Mesodermal cell (in vitro differentiated cells): ENCODE measurements at regions not wholly inside any gene's neighbourhood (a gene's known extent, or its start where the extent isn't known, plus 50 kb on each side); places are given as distances from the start of the nearest gene placed in this dataset.

ENCODE experiments used
- H3K27ac ChIP-seq: 2 replicates; pipeline ENCODE4 v1.7.0; 2013; ENCODE audit warnings: mild to moderate bottlenecking, low read depth, low read length, moderate library complexity; ENCODE audit not compliant: severe bottlenecking
- H3K36me3 ChIP-seq: 2 replicates; pipeline ENCODE4 v1.7.1; 2013; ENCODE audit warnings: mild to moderate bottlenecking, low read length, moderate library complexity; ENCODE audit not compliant: control insufficient read depth, insufficient read depth
- H3K4me1 ChIP-seq: one replicate; pipeline ENCODE4 v1.7.1; 2013; ENCODE audit warnings: mild to moderate bottlenecking, low read length; ENCODE audit not compliant: insufficient read depth, control insufficient read depth, poor library complexity, severe bottlenecking
- H3K4me3 ChIP-seq: 2 replicates; pipeline ENCODE4 v1.7.0; 2013; ENCODE audit warnings: low read length, control low read depth, mild to moderate bottlenecking; ENCODE audit not compliant: insufficient read depth, poor library complexity, severe bottlenecking; ENCODE audit errors: extremely low read depth
- H3K9me3 ChIP-seq: 2 replicates; pipeline ENCODE4 v1.7.1; 2013; ENCODE audit warnings: mild to moderate bottlenecking, low read length, moderate library complexity; ENCODE audit not compliant: control insufficient read depth
- WGBS, 2 experiments: methylation state at CpG; one replicate each; pipeline ENCODE4 v1.1.5; 2013; ENCODE audit warnings: missing lambda C conversion rate in 2 of 2; ENCODE audit not compliant: insufficient coverage in 2 of 2; 5-methylcytosine and 5-hydroxymethylcytosine counted together

DNA sequence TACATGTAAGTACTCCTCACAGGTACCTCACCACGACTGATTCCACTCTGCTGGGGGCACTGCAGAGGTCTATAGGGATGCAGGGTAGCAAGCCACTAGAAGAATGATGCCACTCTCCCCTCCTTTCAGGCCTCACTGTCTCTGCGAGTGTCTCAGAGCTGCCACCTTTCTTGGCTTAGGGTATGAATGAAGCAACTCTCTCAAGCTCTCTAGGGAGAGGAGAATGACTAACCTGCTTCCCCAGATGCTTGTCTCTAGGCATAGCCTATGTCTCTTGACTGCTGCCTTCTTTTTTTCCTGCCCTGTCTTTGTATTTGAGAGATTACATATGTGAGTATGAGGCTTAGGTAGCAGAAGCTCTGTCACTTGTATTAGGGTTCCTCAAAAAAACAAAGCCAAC is 566.5 kb upstream of the ATP2B1 start:
- H3K4me1 ChIP-seq: no peaks in the 10 kb centered on the region
- H3K4me3 ChIP-seq: no peak overlapping the region
- no peak overlapping the region for H3K27ac ChIP-seq
- H3K36me3 ChIP-seq: no peaks in the 10 kb centered on the region
- WGBS, 2 experiments: 64% methylated on average over 1 of the region's 2 CpGs; no CpG with 5 or more reads in 1 of the 2 experiments
- H3K9me3 ChIP-seq: no peaks in the 10 kb centered on the region

DNA sequence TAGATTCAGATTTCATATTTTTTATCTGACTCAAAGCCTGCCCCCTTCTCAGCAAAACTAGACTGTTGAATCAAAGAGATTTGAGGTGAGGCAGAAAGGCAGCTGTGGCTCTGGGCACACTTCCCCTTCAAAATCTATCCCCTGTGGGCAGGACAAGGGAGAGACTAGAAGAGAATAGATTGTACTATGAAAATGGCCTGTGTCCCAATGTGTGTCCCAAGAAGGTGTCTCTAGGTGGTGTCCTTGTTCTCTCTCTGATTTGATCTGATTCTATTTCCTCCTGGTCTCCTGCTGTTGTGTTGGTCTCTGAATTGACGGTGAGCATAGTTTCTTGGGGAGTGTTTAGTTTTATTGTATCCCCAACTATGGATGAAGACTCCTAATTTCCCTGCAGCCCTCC is 565.8 kb upstream of the ATP2B1 start:
- no CpG with 5 or more reads among the region's 1 CpG for WGBS, 2 experiments
- no peaks in the 10 kb centered on the region for H3K4me1 ChIP-seq
- no peaks in the 10 kb centered on the region for H3K9me3 ChIP-seq
- H3K27ac ChIP-seq: no peak overlapping the region
- H3K4me3 ChIP-seq: no peak overlapping the region
- no peaks in the 10 kb centered on the region for H3K36me3 ChIP-seq

DNA sequence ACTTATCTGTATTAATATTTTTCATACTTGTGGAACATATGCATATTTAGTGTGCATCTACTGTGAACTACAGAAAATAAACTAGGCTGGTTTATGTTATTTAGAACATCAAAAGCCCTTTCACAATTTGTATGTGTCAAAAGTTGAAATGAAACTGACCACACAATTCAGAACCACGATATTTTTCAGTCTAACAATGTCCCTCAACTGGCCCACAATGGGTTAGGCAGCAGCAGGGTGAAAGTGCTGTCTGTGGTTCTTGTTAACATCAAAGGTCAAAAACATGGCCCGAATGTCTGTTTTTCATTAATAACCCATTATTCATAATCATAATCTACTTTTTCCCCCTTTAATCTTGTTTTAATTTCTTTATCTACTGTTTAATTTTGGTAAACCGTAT is 559.9 kb upstream of the ATP2B1 start:
- H3K36me3 ChIP-seq: no peaks in the 10 kb centered on the region
- no peak overlapping the region for H3K4me3 ChIP-seq
- no peak overlapping the region for H3K27ac ChIP-seq
- no peaks in the 10 kb centered on the region for H3K9me3 ChIP-seq
- H3K4me1 ChIP-seq: no peaks in the 10 kb centered on the region
- 100% methylated on average over 1 of the region's 3 CpGs; no CpG with 5 or more reads in 1 of the 2 experiments for WGBS, 2 experiments

DNA sequence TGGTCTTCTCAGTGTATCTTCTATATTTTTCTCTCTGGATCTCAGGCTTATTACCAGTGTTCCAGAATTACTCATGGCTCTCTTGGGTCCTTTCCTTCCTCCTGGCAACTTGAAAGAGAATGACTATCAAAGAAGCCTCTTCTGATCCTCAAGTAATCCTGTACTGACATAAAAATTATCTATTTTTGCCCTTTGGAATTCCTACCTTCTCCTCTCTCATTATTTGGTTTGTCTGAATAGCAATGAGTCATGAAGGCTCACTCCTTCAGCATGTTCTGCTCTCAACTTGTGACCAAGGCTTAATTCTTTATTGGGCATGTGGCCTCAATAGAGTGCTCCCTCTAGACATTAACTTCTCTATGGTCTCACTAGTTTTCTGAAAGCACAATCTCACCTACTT is 553.6 kb upstream of the ATP2B1 start:
- H3K9me3 ChIP-seq: no peaks in the 10 kb centered on the region
- H3K36me3 ChIP-seq: no peaks in the 10 kb centered on the region
- no peak overlapping the region for H3K4me3 ChIP-seq
- H3K4me1 ChIP-seq: peaks cover 3% of the 10 kb centered on the region
- H3K27ac ChIP-seq: no peak overlapping the region

DNA sequence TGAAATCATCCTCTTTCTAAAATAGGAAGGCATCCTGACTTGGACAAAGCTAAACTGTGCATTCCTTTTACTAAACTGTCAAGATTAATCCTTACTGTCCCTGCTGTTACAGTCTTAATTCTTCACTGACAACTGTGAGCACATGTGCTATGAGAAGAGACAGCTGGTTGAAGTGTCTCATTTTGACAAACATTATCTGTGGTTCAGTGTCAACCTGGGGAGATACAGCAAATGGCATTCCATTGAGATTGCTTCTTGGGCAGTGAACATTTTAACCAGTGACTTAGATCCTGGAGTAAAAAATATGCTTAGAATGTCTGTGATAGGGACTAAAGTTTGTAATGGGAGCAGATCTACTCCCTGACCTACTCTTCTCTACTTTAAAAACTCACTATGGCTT is 552.6 kb upstream of the ATP2B1 start:
- H3K4me3 ChIP-seq: no peak overlapping the region
- H3K27ac ChIP-seq: peak overlapping the region; percentile 20
- peaks cover 3% of the 10 kb centered on the region for H3K4me1 ChIP-seq
- H3K9me3 ChIP-seq: no peaks in the 10 kb centered on the region
- no peaks in the 10 kb centered on the region for H3K36me3 ChIP-seq

DNA sequence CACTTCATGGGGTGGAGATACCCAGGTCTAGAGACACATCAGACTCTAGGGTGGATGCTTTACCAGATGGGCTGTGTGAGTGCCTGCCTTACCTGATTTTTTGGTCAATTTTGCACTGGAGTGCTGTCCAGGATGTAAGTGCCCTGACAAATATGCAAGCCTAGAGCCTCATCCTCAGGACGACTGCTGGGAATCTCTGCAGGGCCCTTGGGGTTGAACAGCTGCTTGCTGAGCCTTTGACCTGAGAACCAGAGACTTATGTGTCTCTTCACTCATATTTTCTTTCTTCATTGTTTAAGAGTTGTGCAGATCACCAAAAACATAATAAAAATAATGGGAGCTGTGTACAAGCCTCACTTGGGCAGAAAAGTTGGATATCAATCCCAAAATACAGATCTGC is 551.5 kb upstream of the ATP2B1 start:
- no peaks in the 10 kb centered on the region for H3K9me3 ChIP-seq
- no peaks in the 10 kb centered on the region for H3K36me3 ChIP-seq
- peaks cover 3% of the 10 kb centered on the region for H3K4me1 ChIP-seq
- H3K27ac ChIP-seq: no peak overlapping the region
- WGBS, 2 experiments: 33 to 80% methylated on average over 1 of the region's 1 CpG
- H3K4me3 ChIP-seq: no peak overlapping the region

DNA sequence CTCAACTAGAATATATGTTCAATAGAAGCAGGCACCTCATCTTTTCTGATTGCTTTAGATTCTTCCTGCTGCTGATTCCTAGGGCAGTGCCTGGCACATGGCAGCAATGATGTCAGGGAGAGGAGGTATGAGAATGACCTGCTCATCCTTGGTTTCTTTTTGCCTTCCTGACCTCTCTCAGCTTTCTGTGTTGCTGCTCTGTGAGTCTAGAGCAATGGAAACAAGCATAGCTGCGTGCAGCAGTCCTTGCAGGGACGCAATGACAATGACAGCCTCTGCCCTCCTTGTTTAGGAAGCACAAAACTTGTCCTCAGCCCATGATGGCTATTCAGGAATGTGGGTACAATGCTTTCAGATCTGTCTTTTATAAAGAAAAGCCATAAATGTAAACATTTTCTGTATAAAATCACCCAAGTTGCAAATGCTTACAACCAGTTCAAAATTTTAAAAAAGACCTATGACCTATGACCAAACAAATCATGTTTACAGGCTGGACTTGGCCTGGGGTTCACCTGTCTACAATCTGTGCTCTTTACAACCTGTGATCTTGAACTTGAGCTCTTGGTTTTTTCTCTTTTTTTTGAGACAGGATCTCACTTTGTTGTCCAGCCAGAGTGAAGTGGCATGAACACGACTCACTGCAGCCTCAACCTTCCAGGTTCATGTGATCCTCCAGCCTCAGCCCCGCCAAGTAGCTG is 549.4 kb upstream of the ATP2B1 start:
- H3K4me1 ChIP-seq: peaks cover 3% of the 10 kb centered on the region
- no peaks in the 10 kb centered on the region for H3K36me3 ChIP-seq
- H3K4me3 ChIP-seq: no peak overlapping the region
- WGBS, 2 experiments: 90 to 100% methylated on average over 2 to 4 of the region's 4 CpGs
- no peak overlapping the region for H3K27ac ChIP-seq
- no peaks in the 10 kb centered on the region for H3K9me3 ChIP-seq

DNA sequence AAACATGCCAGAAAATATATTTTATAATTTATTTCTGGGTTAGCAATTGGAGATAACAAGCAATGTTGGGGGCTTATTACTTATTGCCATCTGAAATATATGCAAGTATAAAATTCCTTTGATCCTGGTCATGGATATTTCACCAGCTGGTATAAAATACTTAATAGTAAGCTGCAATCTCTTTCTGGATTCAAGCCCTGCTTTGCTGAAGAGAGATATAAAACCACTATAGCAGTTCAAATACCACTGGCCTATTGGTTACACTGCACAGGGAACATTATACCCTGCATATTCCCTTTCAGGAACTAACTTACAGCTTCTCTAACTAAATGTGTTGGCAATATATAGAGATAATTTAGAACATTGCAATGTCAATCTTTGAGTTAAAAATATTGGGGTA is 546.2 kb upstream of the ATP2B1 start:
- Histone ChIP-seq H3K9me3 (no peaks in the 10 kb centered on the region), H3K36me3 (no peaks in the 10 kb centered on the region), H3K27ac (no peak overlapping the region), H3K4me3 (no peak overlapping the region), H3K4me1 (no peaks in the 10 kb centered on the region)

DNA sequence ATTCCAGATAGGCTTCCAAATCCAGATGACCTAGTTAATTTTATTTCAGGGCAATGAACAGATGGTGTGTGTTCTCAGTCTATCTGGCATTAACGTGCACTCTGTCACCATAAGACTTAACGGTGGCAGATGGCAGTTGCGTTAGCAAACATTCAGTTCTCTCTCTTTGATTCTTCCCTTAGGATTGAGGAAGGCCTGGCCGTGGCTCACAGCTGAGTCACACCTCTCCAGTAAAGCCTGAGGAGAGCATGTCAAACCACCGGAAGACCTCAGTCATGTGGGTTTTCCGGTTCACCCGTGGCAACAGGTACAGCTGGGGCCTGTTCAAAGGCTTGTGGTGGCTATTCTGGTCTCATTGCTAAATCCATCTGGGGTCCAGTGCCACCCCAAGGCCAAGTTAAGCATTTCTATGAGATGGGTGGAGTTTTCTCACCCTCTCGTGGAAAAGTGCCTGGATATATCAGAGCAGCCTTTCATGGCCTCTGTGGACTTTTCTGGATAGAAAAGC is 545.1 kb upstream of the ATP2B1 start:
- H3K4me3 ChIP-seq: no peak overlapping the region

DNA sequence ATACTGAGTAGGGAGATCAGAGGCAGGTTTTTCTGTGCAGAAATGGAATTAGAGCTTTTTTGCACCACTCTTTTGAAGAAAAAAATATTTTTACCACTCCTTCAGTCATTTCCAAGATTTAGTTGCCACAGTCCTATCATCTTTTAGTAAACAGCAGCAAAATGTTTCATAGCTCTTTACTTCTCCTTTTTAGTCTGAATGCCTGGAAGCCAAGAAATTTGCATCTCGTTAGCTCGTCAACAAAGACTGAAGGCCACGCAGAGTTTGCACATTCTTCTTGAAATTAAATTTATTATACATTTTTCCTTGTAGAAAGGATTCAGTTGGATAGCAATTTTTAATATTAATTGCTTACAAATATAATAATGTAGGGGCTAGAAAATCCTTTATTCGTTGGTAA is 544.5 kb upstream of the ATP2B1 start:
- Histone ChIP-seq H3K4me1 (no peaks in the 10 kb centered on the region), H3K27ac (no peak overlapping the region), H3K36me3 (no peaks in the 10 kb centered on the region), H3K9me3 (no peaks in the 10 kb centered on the region), H3K4me3 (no peak overlapping the region)
- WGBS, 2 experiments: no CpG with 5 or more reads among the region's 4 CpGs

More for the DNA sequence above, 545.1 kb upstream of the ATP2B1 start:
- no peaks in the 10 kb centered on the region for H3K9me3 ChIP-seq
- H3K27ac ChIP-seq: no peak overlapping the region
- H3K4me1 ChIP-seq: no peaks in the 10 kb centered on the region
- no peaks in the 10 kb centered on the region for H3K36me3 ChIP-seq
- 85 to 89% methylated on average over 7 to 8 of the region's 8 CpGs for WGBS, 2 experiments

DNA sequence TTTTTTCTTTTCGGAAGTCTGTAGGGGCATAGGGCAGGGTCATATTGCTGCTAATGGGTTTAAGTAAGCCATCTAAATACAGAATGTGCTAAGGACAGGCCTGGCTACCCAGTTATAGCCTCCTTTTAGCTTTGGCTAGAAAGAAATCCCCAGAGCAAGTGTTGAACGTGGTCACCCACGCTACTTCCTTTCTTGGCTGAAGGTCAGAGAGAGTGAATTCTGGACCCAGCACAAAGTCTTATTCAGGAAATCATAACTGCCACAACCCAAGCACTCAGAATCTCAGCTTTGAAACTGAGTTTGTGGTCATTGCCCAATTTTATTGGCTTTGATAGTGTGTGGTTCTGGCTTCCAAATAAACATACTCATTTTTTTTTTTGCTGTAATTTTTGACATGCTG is 542.1 kb upstream of the ATP2B1 start:
- no peaks in the 10 kb centered on the region for H3K4me1 ChIP-seq
- H3K36me3 ChIP-seq: no peaks in the 10 kb centered on the region
- WGBS, 2 experiments: 93 to 95% methylated on average over 2 of the region's 3 CpGs
- H3K27ac ChIP-seq: no peak overlapping the region
- no peaks in the 10 kb centered on the region for H3K9me3 ChIP-seq
- H3K4me3 ChIP-seq: no peak overlapping the region
